ENCODE measurements at regions not wholly inside any gene's neighbourhood (a gene's known extent, or its start where the extent isn't known, plus 50 kb on each side); places are given as distances from the start of the nearest gene placed in this dataset.

DNA sequence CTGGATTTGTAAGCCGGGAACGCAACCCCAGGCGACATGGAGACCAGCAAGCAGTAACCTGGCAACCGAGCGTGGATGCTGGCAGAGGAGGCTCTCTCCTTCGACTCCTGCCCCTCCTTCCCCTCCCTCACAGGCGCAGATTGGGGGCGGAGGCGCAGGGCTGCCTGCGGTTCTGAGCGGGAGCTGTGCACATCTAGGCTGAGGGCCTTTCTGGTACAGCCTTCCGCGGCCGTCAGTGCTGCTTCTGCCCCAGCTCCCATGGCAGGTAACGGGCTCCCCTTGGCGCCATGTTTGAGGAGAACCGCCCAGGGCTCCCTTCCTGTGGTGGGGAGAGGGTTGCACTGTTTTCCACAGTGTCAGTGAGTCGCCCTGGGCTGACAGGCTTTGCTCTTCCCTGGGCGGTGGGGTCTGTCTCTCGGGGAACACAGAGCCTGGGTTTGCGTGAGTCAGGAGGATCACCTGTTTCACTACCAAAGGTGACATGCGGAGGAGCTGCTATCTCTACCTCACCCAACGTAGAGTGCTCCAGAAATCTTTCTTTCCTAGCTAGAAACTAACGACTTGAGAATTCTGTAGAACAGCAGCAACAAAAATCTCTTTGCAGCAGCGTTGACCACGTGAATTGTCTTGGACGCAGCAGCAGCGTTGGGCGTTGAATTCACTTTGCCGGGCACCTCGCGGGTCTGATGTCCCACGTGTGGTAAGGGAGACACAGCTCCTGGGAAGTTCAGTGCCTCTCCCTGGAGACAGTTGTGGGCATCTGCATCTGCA, 154.8 kb upstream of the COBL start:
- H3K4me3 Mint-ChIP-seq (ENCODE audit: low read depth), result peak overlapping the region; percentile 11
- H3K4me1 Mint-ChIP-seq (ENCODE audit: low read depth), result peaks cover 3% of the 10 kb centered on the region
- TF ChIP-seq, protein P1, sequence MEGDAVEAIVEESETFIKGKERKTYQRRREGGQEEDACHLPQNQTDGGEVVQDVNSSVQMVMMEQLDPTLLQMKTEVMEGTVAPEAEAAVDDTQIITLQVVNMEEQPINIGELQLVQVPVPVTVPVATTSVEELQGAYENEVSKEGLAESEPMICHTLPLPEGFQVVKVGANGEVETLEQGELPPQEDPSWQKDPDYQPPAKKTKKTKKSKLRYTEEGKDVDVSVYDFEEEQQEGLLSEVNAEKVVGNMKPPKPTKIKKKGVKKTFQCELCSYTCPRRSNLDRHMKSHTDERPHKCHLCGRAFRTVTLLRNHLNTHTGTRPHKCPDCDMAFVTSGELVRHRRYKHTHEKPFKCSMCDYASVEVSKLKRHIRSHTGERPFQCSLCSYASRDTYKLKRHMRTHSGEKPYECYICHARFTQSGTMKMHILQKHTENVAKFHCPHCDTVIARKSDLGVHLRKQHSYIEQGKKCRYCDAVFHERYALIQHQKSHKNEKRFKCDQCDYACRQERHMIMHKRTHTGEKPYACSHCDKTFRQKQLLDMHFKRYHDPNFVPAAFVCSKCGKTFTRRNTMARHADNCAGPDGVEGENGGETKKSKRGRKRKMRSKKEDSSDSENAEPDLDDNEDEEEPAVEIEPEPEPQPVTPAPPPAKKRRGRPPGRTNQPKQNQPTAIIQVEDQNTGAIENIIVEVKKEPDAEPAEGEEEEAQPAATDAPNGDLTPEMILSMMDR (IDR thresholded peaks at IDR 0.05; ENCODE audit: unreplicated experiment), result no peak
- H3K9me3 Mint-ChIP-seq (ENCODE audit: low read depth), result no peaks in the 10 kb centered on the region
- H3K36me3 Mint-ChIP-seq (ENCODE audit: insufficient read depth), result no peaks in the 10 kb centered on the region
- peak; percentile 15 for DNase-seq (ENCODE audit: low spot score, unreplicated experiment)
- H3K27me3 Mint-ChIP-seq, result peaks cover 43% of the 10 kb centered on the region
- no peak overlapping the region for H3K27ac Mint-ChIP-seq

DNA sequence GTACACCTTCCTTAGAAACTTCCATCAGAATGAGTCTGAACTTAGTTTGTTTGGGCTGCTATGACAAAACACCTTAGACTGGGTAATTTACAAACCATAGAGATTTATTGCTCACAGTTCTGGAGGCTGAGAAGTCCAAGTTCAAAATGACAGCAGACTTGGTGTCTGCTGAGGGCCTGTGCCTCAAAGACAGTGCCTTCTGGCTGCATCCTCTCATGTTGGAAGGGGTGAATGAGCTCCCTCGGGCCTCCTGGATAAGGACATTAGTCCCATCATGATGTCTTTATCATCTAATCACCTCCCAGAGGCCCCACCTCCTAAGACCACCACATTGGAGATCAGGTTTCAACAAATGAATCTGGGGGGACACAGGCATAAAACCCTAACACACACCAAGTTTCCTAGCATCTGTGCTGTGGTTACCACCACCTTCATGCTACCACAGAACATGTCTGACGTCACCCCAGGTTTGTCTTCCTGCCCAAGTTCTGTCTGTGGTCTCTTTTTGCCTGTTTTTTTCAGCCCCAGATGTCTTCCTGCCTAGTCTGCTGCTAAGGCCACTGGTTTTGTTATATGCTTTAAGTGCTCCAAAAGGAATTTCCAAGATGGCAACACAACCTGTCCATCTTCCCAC, 150.9 kb upstream of the COBL start:
- TF ChIP-seq, protein P1 (IDR thresholded peaks at IDR 0.05; ENCODE audit: unreplicated experiment), result no peak
- Mint-ChIP-seq H3K27me3 (peaks cover 44% of the 10 kb centered on the region), H3K36me3 (ENCODE audit: insufficient read depth) (no peaks in the 10 kb centered on the region), H3K27ac (no peak overlapping the region), H3K9me3 (ENCODE audit: low read depth) (no peaks in the 10 kb centered on the region), H3K4me1 (ENCODE audit: low read depth) (peaks cover 3% of the 10 kb centered on the region), H3K4me3 (ENCODE audit: low read depth) (no peak overlapping the region)
- DNase-seq (ENCODE audit: low spot score, unreplicated experiment), result no peak

DNA sequence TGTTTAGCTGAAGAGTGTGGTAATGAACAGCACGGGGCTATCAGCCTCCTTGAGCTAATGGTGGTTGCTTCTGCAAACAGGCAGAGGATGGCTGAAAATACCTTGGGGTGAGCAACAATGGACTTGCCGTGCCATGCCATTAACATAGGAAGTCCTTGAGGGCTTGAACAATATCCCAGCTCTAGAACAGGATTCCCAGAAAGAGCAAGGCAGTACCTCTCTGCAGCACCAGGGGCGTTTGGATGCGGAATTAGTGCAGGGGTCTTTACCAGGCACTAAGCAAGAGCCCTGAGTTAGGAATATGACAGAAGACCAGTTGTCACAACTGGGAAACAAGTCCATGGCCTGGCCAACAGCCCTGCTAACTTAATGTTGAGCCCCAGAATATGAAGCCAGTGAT, 143.2 kb upstream of the COBL start:
- Mint-ChIP-seq H3K27me3 (peaks cover 27% of the 10 kb centered on the region), H3K9me3 (ENCODE audit: low read depth) (no peaks in the 10 kb centered on the region), H3K27ac (no peak overlapping the region), H3K4me1 (ENCODE audit: low read depth) (peaks cover 3% of the 10 kb centered on the region), H3K36me3 (ENCODE audit: insufficient read depth) (no peaks in the 10 kb centered on the region), H3K4me3 (ENCODE audit: low read depth) (no peak overlapping the region)
- DNase-seq (ENCODE audit: low spot score, unreplicated experiment), result no peak
- TF ChIP-seq, protein P1 (IDR thresholded peaks at IDR 0.05; ENCODE audit: unreplicated experiment), result peak; percentile 15

DNA sequence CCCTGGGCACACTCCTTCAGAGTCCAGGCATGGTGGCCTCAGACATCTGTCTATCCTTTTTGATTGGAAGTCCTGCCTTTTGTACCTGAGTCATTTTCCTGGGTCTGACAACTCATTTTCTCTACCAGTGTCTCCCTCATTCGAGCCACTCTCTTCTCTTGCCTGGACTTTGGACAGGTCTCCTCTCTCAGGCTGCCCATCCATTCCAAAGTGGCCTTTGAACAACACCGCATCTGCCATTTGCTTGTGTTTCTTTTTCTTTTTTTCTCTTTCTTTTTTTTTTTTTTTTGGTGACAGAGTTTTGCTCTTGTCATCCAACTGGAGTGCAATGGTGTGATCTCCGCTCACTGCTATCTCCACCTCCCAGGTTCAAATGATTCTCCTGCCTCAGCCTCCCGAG, 142.1 kb upstream of the COBL start:
- TF ChIP-seq, protein P1 (IDR thresholded peaks at IDR 0.05; ENCODE audit: unreplicated experiment), result no peak
- no peaks in the 10 kb centered on the region for H3K9me3 Mint-ChIP-seq (ENCODE audit: low read depth)
- no peak overlapping the region for H3K4me3 Mint-ChIP-seq (ENCODE audit: low read depth)
- no peaks in the 10 kb centered on the region for H3K36me3 Mint-ChIP-seq (ENCODE audit: insufficient read depth)
- H3K27ac Mint-ChIP-seq, result no peak overlapping the region
- H3K4me1 Mint-ChIP-seq (ENCODE audit: low read depth), result peaks cover 3% of the 10 kb centered on the region
- no peak for DNase-seq (ENCODE audit: low spot score, unreplicated experiment)
- peaks cover 27% of the 10 kb centered on the region for H3K27me3 Mint-ChIP-seq

DNA sequence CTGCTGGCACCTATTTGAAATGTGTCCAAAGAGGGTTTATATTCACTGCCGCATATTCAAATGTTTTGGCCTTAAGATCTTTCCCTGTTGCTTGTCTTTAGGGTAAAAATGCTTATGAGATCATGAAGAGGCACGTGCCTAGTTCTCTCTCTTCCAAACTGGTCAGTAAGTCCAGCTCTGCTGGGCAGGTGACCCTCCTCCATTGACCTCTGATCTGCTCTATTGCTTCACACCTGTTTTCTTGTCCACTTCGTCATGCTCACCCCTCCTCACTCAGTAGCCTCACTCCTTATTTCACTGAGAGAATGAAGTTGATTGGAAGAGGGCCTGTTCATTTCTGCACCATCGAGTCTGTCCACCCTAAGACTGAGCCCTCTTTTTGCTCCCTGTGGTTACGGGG, 140.5 kb upstream of the COBL start:
- TF ChIP-seq, protein P1 (IDR thresholded peaks at IDR 0.05; ENCODE audit: unreplicated experiment), result no peak
- Mint-ChIP-seq H3K4me1 (ENCODE audit: low read depth) (peaks cover 3% of the 10 kb centered on the region), H3K36me3 (ENCODE audit: insufficient read depth) (no peaks in the 10 kb centered on the region), H3K4me3 (ENCODE audit: low read depth) (no peak overlapping the region), H3K27me3 (peaks cover 23% of the 10 kb centered on the region), H3K27ac (no peak overlapping the region), H3K9me3 (ENCODE audit: low read depth) (no peaks in the 10 kb centered on the region)
- DNase-seq (ENCODE audit: low spot score, unreplicated experiment), result no peak

Data from progenitor cell of endocrine pancreas (in vitro differentiated cells).